ENCODE measurements at regions not wholly inside any gene's neighbourhood (a gene's known extent, or its start where the extent isn't known, plus 50 kb on each side); places are given as distances from the start of the nearest gene placed in this dataset.

DNA sequence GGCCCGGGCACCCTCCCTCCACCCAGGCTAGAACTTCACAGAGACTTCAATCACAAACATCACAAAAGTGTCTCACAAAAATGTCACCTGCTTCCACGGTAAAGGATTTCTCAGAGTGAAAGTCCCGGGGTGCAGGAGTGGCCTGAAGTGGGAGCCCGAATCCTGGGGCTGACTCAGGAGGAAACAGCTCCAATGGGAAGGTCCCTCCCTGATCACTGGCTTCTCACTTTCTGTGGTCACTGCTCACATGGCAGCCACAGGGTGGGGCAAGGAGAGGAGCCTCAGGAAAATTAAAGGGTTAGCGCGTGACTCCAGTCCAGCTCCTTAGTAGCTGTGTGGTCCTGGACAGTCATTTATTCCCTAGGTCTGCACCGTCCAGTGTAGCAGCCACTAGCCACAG lies 564.5 kb upstream of the B3GAT1 start:
- no peak for DNase-seq (ENCODE audit: low read depth in 2 of 2)
- Histone ChIP-seq H3K79me2 (ENCODE audit: control insufficient read depth, insufficient read depth, low read length) (no peaks in the 10 kb centered on the region), H3K4me3 (replicated peaks in 1 of 4; ENCODE audit: control extremely low read depth in 1 of 4, insufficient read depth in 1 of 4, low read depth in 3 of 4, low read length in 4 of 4) (no peak overlapping the region), H3K4me2 (ENCODE audit: extremely low read depth, insufficient read depth, low read length) (no peak overlapping the region), H3K27ac (ENCODE audit: insufficient read depth, low read length) (no peak overlapping the region), H3K9ac (ENCODE audit: insufficient read depth, low read length) (no peak overlapping the region), H3K4me1 (ENCODE audit: control insufficient read depth, extremely low read depth, insufficient read depth, low read length) (no peaks in the 10 kb centered on the region), H4K20me1 (ENCODE audit: control insufficient read depth, extremely low read depth, insufficient read depth, low read length) (no peaks in the 10 kb centered on the region), H3K36me3 (ENCODE audit: control insufficient read depth, insufficient read depth, low read length) (no peaks in the 10 kb centered on the region), H3K27me3 (ENCODE audit: control insufficient read depth, insufficient read depth, low read length) (no peaks in the 10 kb centered on the region), H3K9me3 (ENCODE audit: control insufficient read depth, insufficient read depth, low read depth, low read length) (no peaks in the 10 kb centered on the region), H2AFZ (ENCODE audit: low read length) (no peak overlapping the region)
- TF ChIP-seq EZH2 (IDR thresholded peaks at IDR 0.05; ENCODE audit: low read length, missing control alignments) (no peak), CTCF (conservative IDR thresholded peaks at IDR 0.05 in 1 of 2, IDR thresholded peaks at IDR 0.05 in 1 of 2; ENCODE audit: low read depth in 1 of 2, low read length in 2 of 2) (no peak)

DNA sequence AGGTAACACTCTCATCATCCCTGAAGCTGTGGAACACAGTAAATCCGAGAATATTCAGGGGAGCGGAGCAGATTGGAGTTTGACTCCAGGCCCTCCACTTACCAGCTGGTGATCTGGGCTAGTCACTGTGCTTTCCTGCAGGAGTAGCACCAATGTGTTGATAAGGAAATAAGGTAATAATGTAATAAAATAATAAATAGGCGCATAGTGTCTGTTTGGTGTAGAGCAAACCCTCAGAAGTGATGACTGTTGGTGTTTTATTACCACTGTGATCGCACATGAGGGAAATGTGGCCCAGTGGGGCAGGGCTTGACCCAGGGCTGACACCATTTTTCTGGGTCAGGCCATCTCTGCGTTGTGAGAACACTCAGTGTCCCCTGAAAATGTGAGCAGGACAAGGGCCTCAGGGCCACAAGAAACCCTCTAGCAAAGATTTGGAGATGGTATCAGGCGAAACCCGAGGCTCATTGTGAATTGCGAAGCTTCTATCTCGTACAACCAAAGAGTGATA lies 563.9 kb upstream of the B3GAT1 start:
- H3K4me1 ChIP-seq (ENCODE audit: control insufficient read depth, extremely low read depth, insufficient read depth, low read length) = no peaks in the 10 kb centered on the region
- H3K4me2 ChIP-seq (ENCODE audit: extremely low read depth, insufficient read depth, low read length) = no peak overlapping the region
- no peaks in the 10 kb centered on the region for H3K36me3 ChIP-seq (ENCODE audit: control insufficient read depth, insufficient read depth, low read length)
- H4K20me1 ChIP-seq (ENCODE audit: control insufficient read depth, extremely low read depth, insufficient read depth, low read length) = no peaks in the 10 kb centered on the region
- no peaks in the 10 kb centered on the region for H3K79me2 ChIP-seq (ENCODE audit: control insufficient read depth, insufficient read depth, low read length)
- no peaks in the 10 kb centered on the region for H3K27me3 ChIP-seq (ENCODE audit: control insufficient read depth, insufficient read depth, low read length)
- H3K9ac ChIP-seq (ENCODE audit: insufficient read depth, low read length) = no peak overlapping the region
- TF ChIP-seq EZH2 (IDR thresholded peaks at IDR 0.05; ENCODE audit: low read length, missing control alignments) (no peak), CTCF (conservative IDR thresholded peaks at IDR 0.05 in 1 of 2, IDR thresholded peaks at IDR 0.05 in 1 of 2; ENCODE audit: low read depth in 1 of 2, low read length in 2 of 2) (no peak)
- no peak overlapping the region for H2AFZ ChIP-seq (ENCODE audit: low read length)
- no peaks in the 10 kb centered on the region for H3K9me3 ChIP-seq (ENCODE audit: control insufficient read depth, insufficient read depth, low read depth, low read length)
- DNase-seq (ENCODE audit: low read depth in 2 of 2) = no peak
- H3K27ac ChIP-seq (ENCODE audit: insufficient read depth, low read length) = no peak overlapping the region
- no peak overlapping the region for H3K4me3 ChIP-seq (replicated peaks in 1 of 4; ENCODE audit: control extremely low read depth in 1 of 4, insufficient read depth in 1 of 4, low read depth in 3 of 4, low read length in 4 of 4)

DNA sequence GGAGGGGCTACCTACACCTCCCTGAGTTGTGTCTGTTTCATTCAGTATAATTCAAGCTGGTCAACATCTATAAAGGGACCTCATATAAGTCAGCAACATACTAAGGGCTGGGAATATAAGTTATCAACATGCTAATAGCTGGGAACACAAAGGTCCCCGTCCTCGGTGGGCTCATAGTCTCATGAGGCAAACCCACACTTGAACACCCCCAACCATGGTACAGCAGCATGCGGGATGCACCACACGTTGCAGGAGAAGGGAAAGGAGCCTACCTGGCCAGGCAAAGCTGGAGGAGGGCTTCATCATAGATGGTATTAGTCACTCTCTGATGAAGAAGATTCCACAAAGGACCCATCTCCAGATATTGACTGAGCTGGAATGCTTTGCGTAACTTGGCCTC lies 561.8 kb upstream of the B3GAT1 start:
- Histone ChIP-seq H3K27ac (ENCODE audit: insufficient read depth, low read length) (no peak overlapping the region), H2AFZ (ENCODE audit: low read length) (no peak overlapping the region), H3K27me3 (ENCODE audit: control insufficient read depth, insufficient read depth, low read length) (no peaks in the 10 kb centered on the region), H3K4me3 (replicated peaks in 1 of 4; ENCODE audit: control extremely low read depth in 1 of 4, insufficient read depth in 1 of 4, low read depth in 3 of 4, low read length in 4 of 4) (no peak overlapping the region), H3K36me3 (ENCODE audit: control insufficient read depth, insufficient read depth, low read length) (no peaks in the 10 kb centered on the region), H3K9ac (ENCODE audit: insufficient read depth, low read length) (no peak overlapping the region), H3K9me3 (ENCODE audit: control insufficient read depth, insufficient read depth, low read depth, low read length) (no peaks in the 10 kb centered on the region), H3K4me2 (ENCODE audit: extremely low read depth, insufficient read depth, low read length) (no peak overlapping the region), H3K4me1 (ENCODE audit: control insufficient read depth, extremely low read depth, insufficient read depth, low read length) (no peaks in the 10 kb centered on the region), H3K79me2 (ENCODE audit: control insufficient read depth, insufficient read depth, low read length) (no peaks in the 10 kb centered on the region), H4K20me1 (ENCODE audit: control insufficient read depth, extremely low read depth, insufficient read depth, low read length) (no peaks in the 10 kb centered on the region)
- no peak for DNase-seq (ENCODE audit: low read depth in 2 of 2)
- no peak for TF ChIP-seq EZH2 (IDR thresholded peaks at IDR 0.05; ENCODE audit: low read length, missing control alignments)
- no peak for TF ChIP-seq CTCF (conservative IDR thresholded peaks at IDR 0.05 in 1 of 2, IDR thresholded peaks at IDR 0.05 in 1 of 2; ENCODE audit: low read depth in 1 of 2, low read length in 2 of 2)
